Activated naive CD8-positive, alpha-beta T cell (primary cell): ENCODE measurements at regions not wholly inside any gene's neighbourhood (a gene's known extent, or its start where the extent isn't known, plus 50 kb on each side); places are given as distances from the start of the nearest gene placed in this dataset.
"Not testable (repeated sequence)": the region's sequence is repeated elsewhere in the genome, so short reads cannot be mapped to it uniquely, and the experiment has no call there.

Source experiments
- H3K27ac Mint-ChIP-seq: one replicate; pipeline ENCODE4 v1.8.0; 2021; ENCODE audit warnings: mixed read lengths
- H3K27me3 Mint-ChIP-seq: one replicate; pipeline ENCODE4 v1.8.0; 2021; ENCODE audit warnings: mixed read lengths
- H3K36me3 Mint-ChIP-seq: one replicate; pipeline ENCODE4 v1.8.0; 2021; ENCODE audit warnings: mixed read lengths
- H3K4me1 Mint-ChIP-seq: one replicate; pipeline ENCODE4 v1.8.0; 2021; ENCODE audit warnings: low read depth, mixed read lengths
- H3K4me3 Mint-ChIP-seq: one replicate; pipeline ENCODE4 v1.8.0; 2021; ENCODE audit warnings: mild to moderate bottlenecking, mixed read lengths
- H3K9me3 Mint-ChIP-seq: one replicate; pipeline ENCODE4 v1.8.0; 2021; ENCODE audit warnings: low read depth, mixed read lengths

- not testable (repeated sequence) for H3K27me3 Mint-ChIP-seq, H3K4me3 Mint-ChIP-seq, H3K27ac Mint-ChIP-seq, H3K36me3 Mint-ChIP-seq, H3K4me1 Mint-ChIP-seq, H3K9me3 Mint-ChIP-seq
These were observed 110.1 kb downstream of the LAT start for GRCh38 chr16:29094729-29095624.

- not testable (repeated sequence) for H3K36me3 Mint-ChIP-seq, H3K4me3 Mint-ChIP-seq, H3K4me1 Mint-ChIP-seq, H3K27ac Mint-ChIP-seq, H3K9me3 Mint-ChIP-seq, H3K27me3 Mint-ChIP-seq
These were observed 109.5 kb downstream of the LAT start for GRCh38 chr16:29094325-29094724.

GRCh38 chr16:29089679-29090078 is 104.8 kb downstream of the LAT start:
- not testable (repeated sequence) for H3K27ac Mint-ChIP-seq, H3K9me3 Mint-ChIP-seq, H3K4me3 Mint-ChIP-seq, H3K27me3 Mint-ChIP-seq, H3K4me1 Mint-ChIP-seq, H3K36me3 Mint-ChIP-seq

DNA sequence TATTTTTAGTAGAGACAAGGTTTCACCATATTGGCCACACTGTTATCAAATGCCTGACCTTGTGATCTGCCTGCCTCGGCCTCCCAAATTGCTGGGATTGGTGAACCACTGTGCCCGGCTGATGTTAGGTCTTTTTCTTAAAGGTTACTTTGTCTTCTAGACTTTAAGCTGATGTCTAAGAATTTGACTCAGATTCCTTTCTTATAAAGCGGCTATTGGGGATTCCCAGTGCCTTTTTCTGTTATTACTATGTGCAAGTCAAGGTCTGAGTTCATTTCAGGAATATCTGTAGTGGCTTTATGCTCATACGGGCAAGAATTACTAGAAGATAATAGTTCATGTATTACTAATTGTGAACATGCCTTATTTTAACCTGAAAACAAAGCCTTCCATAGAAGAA is 102.8 kb downstream of the LAT start:
- not testable (repeated sequence) for H3K36me3 Mint-ChIP-seq, H3K27ac Mint-ChIP-seq, H3K27me3 Mint-ChIP-seq, H3K4me3 Mint-ChIP-seq, H3K4me1 Mint-ChIP-seq, H3K9me3 Mint-ChIP-seq

- H3K27ac Mint-ChIP-seq: not testable (repeated sequence)
These were observed 97.2 kb downstream of the LAT start for GRCh38 chr16:29081829-29082639.

GRCh38 chr16:29074554-29075402 is 89.9 kb downstream of the LAT start:
- Mint-ChIP-seq H3K4me3 (peak overlapping the region; percentile 89), H3K4me1 (peaks cover 26% of the 10 kb centered on the region), H3K27ac (peak overlapping the region; percentile 91)
- H3K9me3 Mint-ChIP-seq, H3K36me3 Mint-ChIP-seq, H3K27me3 Mint-ChIP-seq: not testable (repeated sequence)

More at GRCh38 chr16:29081829-29082639, 97.2 kb downstream of the LAT start:
- not testable (repeated sequence) for H3K27me3 Mint-ChIP-seq, H3K36me3 Mint-ChIP-seq, H3K9me3 Mint-ChIP-seq, H3K4me1 Mint-ChIP-seq
- H3K4me3 Mint-ChIP-seq: peak overlapping the region; percentile 85

GRCh38 chr16:29062235-29062634 is 77.4 kb downstream of the LAT start:
- not testable (repeated sequence) for H3K27me3 Mint-ChIP-seq, H3K4me3 Mint-ChIP-seq, H3K4me1 Mint-ChIP-seq, H3K27ac Mint-ChIP-seq, H3K36me3 Mint-ChIP-seq, H3K9me3 Mint-ChIP-seq

GRCh38 chr16:29061467-29061921 is 76.6 kb downstream of the LAT start:
- not testable (repeated sequence) for H3K27me3 Mint-ChIP-seq, H3K27ac Mint-ChIP-seq, H3K4me1 Mint-ChIP-seq, H3K9me3 Mint-ChIP-seq, H3K4me3 Mint-ChIP-seq, H3K36me3 Mint-ChIP-seq

GRCh38 chr16:29060022-29060810 is 75.4 kb downstream of the LAT start:
- H3K9me3 Mint-ChIP-seq, H3K27me3 Mint-ChIP-seq, H3K36me3 Mint-ChIP-seq, H3K27ac Mint-ChIP-seq, H3K4me3 Mint-ChIP-seq, H3K4me1 Mint-ChIP-seq: not testable (repeated sequence)

- H3K36me3 Mint-ChIP-seq, H3K4me3 Mint-ChIP-seq, H3K4me1 Mint-ChIP-seq, H3K27ac Mint-ChIP-seq, H3K9me3 Mint-ChIP-seq, H3K27me3 Mint-ChIP-seq: not testable (repeated sequence)
These were observed 74.7 kb downstream of the LAT start for GRCh38 chr16:29059575-29059974.
